ENCODE measurements at regions not wholly inside any gene's neighbourhood (a gene's known extent, or its start where the extent isn't known, plus 50 kb on each side); places are given as distances from the start of the nearest gene placed in this dataset.

DNA sequence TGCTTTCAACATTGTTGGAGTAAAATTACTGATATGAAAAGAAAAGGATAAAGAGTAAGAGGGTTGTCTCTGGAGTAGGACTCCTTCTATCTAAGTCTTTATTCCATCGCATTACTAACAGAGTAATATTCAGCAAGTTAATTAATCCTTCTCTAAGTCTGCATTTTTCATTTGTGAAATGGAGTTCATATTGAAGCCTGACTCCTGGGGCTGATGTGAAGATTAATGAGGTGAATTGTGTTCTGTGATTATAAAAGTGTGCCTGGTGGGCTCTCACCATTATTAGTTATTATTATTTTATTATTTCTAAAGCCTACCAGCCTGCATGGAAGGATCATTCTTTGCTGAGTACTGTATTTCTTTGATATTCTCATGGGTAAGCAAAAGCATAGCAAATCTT, 1096.7 kb downstream of the KCNT2 start:
- no peaks in the 10 kb centered on the region for H3K36me3 Mint-ChIP-seq (ENCODE audit: insufficient read depth, unreplicated experiment)
- intact Hi-C loops (cut with micrococcal nuclease; ENCODE audit: unreplicated experiment), result no loop called here
- Histone ChIP-seq H3K27me3 (replicated peaks; ENCODE audit: control insufficient read depth, insufficient read depth, low read length) (no peaks in the 10 kb centered on the region), H3K4me3 (ENCODE audit: low read depth, low read length) (no peak overlapping the region), H3K4me1 (no peaks in the 10 kb centered on the region), H3K36me3 (ENCODE audit: control insufficient read depth, insufficient read depth, low read length) (no peaks in the 10 kb centered on the region), H3K9me3 (no peaks in the 10 kb centered on the region)
- ChIA-PET POLR2A (no interaction called here), CTCF (no interaction called here)
- H3K27me3 Mint-ChIP-seq (ENCODE audit: insufficient read depth, unreplicated experiment), result no peaks in the 10 kb centered on the region
- H3K4me1 Mint-ChIP-seq (ENCODE audit: low read depth, unreplicated experiment), result no peaks in the 10 kb centered on the region
- H3K27ac Mint-ChIP-seq (ENCODE audit: unreplicated experiment), result no peak overlapping the region
- DNase-seq, result no peak
- no peak for TF ChIP-seq CTCF (IDR thresholded peaks at IDR 0.05; ENCODE audit: insufficient read depth in 1 of 2, low read depth in 1 of 2, low read length in 1 of 2, severe bottlenecking in 1 of 2, unreplicated experiment in 1 of 2)
- H3K4me3 Mint-ChIP-seq (ENCODE audit: unreplicated experiment), result no peak overlapping the region
- no peaks in the 10 kb centered on the region for H3K9me3 Mint-ChIP-seq (ENCODE audit: unreplicated experiment)
- BruUV-seq (replicated peaks), result no TSS peak

DNA sequence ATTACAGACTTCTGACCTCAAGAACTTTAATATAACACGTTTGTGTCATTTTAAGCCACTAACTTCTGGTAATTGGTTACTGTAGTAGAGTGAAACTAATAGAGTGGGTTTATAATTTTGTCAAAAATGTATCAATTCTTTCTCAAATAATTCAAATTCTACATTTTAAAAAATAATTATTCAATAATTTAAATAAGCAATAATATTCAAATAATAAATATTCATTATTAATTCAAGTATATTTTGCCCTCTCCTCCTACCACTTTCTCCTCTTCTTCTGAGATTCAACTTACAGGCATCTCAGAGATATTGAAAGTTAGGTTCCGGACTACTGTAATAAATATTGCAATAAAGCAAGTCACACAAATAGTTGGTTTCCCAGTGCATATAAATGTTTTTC, 1107.1 kb downstream of the KCNT2 start:
- Mint-ChIP-seq H3K4me3 (ENCODE audit: unreplicated experiment) (no peak overlapping the region), H3K4me1 (ENCODE audit: low read depth, unreplicated experiment) (no peaks in the 10 kb centered on the region), H3K27me3 (ENCODE audit: insufficient read depth, unreplicated experiment) (no peaks in the 10 kb centered on the region), H3K36me3 (ENCODE audit: insufficient read depth, unreplicated experiment) (no peaks in the 10 kb centered on the region), H3K27ac (ENCODE audit: unreplicated experiment) (no peak overlapping the region), H3K9me3 (ENCODE audit: unreplicated experiment) (no peaks in the 10 kb centered on the region)
- ChIA-PET POLR2A (no interaction called here), CTCF (no interaction called here)
- Histone ChIP-seq H3K36me3 (ENCODE audit: control insufficient read depth, insufficient read depth, low read length) (no peaks in the 10 kb centered on the region), H3K4me3 (ENCODE audit: low read depth, low read length) (no peak overlapping the region), H3K27me3 (replicated peaks; ENCODE audit: control insufficient read depth, insufficient read depth, low read length) (no peaks in the 10 kb centered on the region), H3K9me3 (no peaks in the 10 kb centered on the region), H3K4me1 (no peaks in the 10 kb centered on the region)
- no peak for TF ChIP-seq CTCF (IDR thresholded peaks at IDR 0.05; ENCODE audit: insufficient read depth in 1 of 2, low read depth in 1 of 2, low read length in 1 of 2, severe bottlenecking in 1 of 2, unreplicated experiment in 1 of 2)
- no TSS peak for BruUV-seq (replicated peaks)
- no peak for DNase-seq
- intact Hi-C loops (cut with micrococcal nuclease; ENCODE audit: unreplicated experiment), result no loop called here

DNA sequence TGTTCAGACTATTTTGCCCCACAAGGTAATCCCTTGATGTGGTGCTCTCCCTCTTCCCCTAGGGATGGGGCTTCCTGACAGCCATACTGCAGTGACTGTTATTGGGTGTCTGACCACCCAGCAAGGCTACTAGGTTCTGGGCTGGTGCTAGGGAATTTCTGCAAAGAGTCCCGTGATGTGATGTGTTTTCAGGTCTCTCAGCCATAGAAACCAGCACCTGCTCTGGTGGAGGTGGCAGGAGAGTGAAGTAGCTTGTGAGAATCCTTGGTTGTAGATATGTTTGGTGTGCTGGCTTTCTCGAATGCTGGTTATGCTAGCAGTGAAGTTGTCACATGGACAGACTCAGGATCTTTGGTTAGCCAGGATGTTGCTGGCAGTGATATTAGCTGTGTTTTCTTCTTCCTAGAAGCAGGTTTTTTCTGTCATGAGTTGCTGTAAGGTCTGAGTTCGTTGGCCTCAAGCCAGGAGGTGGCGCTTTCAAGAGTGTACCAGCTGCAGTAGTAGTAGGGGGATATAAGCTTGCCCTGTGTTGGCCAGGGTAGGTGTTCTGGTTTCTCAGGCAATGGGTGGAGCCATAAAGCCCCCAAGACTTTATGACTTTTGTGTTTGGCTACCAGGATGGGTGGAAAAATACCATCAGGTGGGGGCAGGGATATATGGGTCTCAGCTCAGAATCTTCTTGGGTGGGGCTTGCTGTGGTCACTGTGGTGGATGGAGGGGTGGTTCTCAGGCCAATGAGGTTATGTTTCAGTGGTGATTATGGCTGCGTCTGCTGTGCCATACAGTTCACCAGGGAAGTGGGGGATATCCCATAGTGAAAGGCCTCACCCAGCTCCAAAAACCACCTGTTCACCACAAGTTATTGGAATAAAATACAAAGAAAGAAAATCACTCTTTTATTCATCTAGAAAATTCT, 1112.3 kb downstream of the KCNT2 start:
- POLR2A ChIA-PET, result no interaction called here
- no peak for TF ChIP-seq CTCF (IDR thresholded peaks at IDR 0.05; ENCODE audit: insufficient read depth in 1 of 2, low read depth in 1 of 2, low read length in 1 of 2, severe bottlenecking in 1 of 2, unreplicated experiment in 1 of 2)
- H3K27me3 Mint-ChIP-seq (ENCODE audit: insufficient read depth, unreplicated experiment), result no peaks in the 10 kb centered on the region
- DNase-seq, result no peak
- CTCF ChIA-PET, result no interaction called here
- H3K4me1 Mint-ChIP-seq (ENCODE audit: low read depth, unreplicated experiment), result no peaks in the 10 kb centered on the region
- no peak overlapping the region for H3K4me3 Mint-ChIP-seq (ENCODE audit: unreplicated experiment)
- H3K4me1 ChIP-seq, result no peaks in the 10 kb centered on the region
- BruUV-seq (replicated peaks), result no TSS peak
- intact Hi-C loops (cut with micrococcal nuclease; ENCODE audit: unreplicated experiment), result no loop called here
- no peaks in the 10 kb centered on the region for H3K9me3 ChIP-seq
- no peaks in the 10 kb centered on the region for H3K36me3 ChIP-seq (ENCODE audit: control insufficient read depth, insufficient read depth, low read length)
- no peak overlapping the region for H3K4me3 ChIP-seq (ENCODE audit: low read depth, low read length)
- H3K27ac Mint-ChIP-seq (ENCODE audit: unreplicated experiment), result no peak overlapping the region
- H3K27me3 ChIP-seq (replicated peaks; ENCODE audit: control insufficient read depth, insufficient read depth, low read length), result no peaks in the 10 kb centered on the region
- no peaks in the 10 kb centered on the region for H3K9me3 Mint-ChIP-seq (ENCODE audit: unreplicated experiment)
- H3K36me3 Mint-ChIP-seq (ENCODE audit: insufficient read depth, unreplicated experiment), result no peaks in the 10 kb centered on the region
